H1 (cell line): ENCODE measurements at regions not wholly inside any gene's neighbourhood (a gene's known extent, or its start where the extent isn't known, plus 50 kb on each side); places are given as distances from the start of the nearest gene placed in this dataset.

Experiments
- HDAC2 ChIP-seq, 2 experiments: fragments of 300-600 bp in 1 of 2; sonication (generic) in 1 of 2; IDR thresholded peaks; 2 replicates each; pipeline ENCODE4 v1.6.1; 2011 to 2012; ENCODE audit warnings: low read depth in 2 of 2, low read length in 2 of 2, mild to moderate bottlenecking in 2 of 2, moderate library complexity in 2 of 2, borderline replicate concordance in 1 of 2, inconsistent platforms in 1 of 2

DNA sequence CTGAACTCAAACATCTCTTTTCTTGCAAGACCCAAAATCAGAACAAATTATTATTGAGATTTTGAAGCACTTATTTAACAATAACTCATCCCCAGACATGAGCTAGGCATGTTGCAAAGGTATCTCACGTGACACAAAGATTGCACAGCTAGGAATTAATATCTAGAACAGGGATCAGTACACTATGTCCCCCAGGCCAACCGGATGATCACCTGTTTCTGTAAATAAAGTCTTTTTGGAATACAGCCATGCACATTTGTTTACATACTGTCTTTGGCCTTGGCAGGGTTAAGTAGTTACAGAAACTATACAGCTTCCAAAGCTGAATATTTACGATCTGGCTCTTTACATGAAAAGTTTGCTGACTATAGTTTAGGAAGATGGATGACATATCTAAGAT, 287.7 kb downstream of the ACTL7B start (continued):
- TF ChIP-seq HDAC2 (IDR thresholded peaks at IDR 0.05; ENCODE audit: borderline replicate concordance in 1 of 2, low read depth in 2 of 2, low read length in 2 of 2): no peak
- TF ChIP-seq, all 59 proteins: peak for 0
